Activated T-helper 2 cell treated with anti-CD3 and anti-CD28 coated beads, Interferon-gamma antibody, Interleukin-2, Interleukin-4, amounts not matched to agents 10 μg/mL and 5 μg/mL and 100 μg/mL, durations not matched to agents 14 hours and 24 hours and 36 hours (primary cell): ENCODE measurements at regions not wholly inside any gene's neighbourhood (a gene's known extent, or its start where the extent isn't known, plus 50 kb on each side); places are given as distances from the start of the nearest gene placed in this dataset.

ENCODE experiments used
- DNase-seq: peaks from one replicate; pipeline ENCODE4 v3.0.0; 2021; ENCODE audit warnings: low spot score
- H3K27ac Mint-ChIP-seq: one replicate; pipeline ENCODE4 v1.8.0; 2021; ENCODE audit warnings: mixed read lengths
- H3K27me3 Mint-ChIP-seq: one replicate; pipeline ENCODE4 v1.8.0; 2021; ENCODE audit warnings: low read depth, mixed read lengths
- H3K36me3 Mint-ChIP-seq: one replicate; pipeline ENCODE4 v1.8.0; 2021; ENCODE audit warnings: low read depth, mixed read lengths
- H3K4me1 Mint-ChIP-seq: one replicate; pipeline ENCODE4 v1.8.0; 2021; ENCODE audit warnings: low read depth, mixed read lengths
- H3K4me3 Mint-ChIP-seq: one replicate; pipeline ENCODE4 v1.8.0; 2021; ENCODE audit warnings: low read depth, mild to moderate bottlenecking, moderate library complexity, mixed read lengths
- H3K9me3 Mint-ChIP-seq: one replicate; pipeline ENCODE4 v1.8.0; 2021; ENCODE audit warnings: mixed read lengths
- intact Hi-C: fragments of 100-400 bp; cut with micrococcal nuclease; formaldehyde crosslinking; loops from one replicate; pipeline ENCODE4 v1.15.1; 2023

DNA sequence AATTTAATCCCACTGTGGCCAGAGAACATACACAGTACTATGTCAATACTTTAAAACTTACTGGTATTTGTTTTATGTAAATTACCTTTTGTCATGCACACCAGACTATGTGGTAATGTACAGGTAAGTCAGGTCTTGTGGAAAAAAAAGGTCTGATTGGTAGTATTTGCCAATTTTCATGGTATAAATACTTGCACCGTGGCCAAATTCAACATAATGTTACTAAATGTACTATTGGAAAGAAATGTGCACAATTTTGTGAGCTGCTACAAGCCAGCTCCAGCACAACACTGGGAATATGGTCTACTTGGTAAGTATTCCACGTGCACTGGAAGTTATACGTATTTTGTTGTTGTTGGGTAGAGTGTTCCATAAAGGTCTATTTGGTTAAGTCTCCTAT lies 392.5 kb downstream of the RPS24 start:
- H3K4me1 Mint-ChIP-seq: no peaks in the 10 kb centered on the region

DNA sequence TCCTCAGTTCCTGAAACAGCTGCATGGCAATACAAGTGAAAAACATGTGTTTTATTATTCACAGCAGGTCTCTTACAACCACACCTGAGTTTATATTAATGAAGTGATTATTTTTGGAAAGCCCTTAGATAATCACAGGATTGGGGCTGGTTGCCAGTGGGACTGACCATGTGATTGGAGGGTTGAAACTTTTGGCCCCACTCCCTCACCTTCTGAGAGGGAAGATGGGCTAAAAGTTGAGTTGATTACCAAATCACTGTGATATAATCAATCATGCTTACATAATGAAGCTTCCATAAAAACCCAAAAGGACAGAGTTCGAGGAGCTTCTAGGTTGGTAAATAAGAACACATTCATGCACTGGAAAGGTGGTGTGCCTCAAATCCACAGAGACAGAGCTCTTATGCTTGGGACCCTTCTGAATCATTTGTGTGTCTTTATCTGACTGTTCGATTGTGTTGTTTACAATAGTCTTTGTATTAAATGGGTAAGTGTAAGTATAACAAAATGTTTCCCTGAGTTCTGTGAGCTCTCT lies 393.9 kb downstream of the RPS24 start:
- Mint-ChIP-seq H3K27ac (no peak overlapping the region), H3K27me3 (peaks cover 32% of the 10 kb centered on the region), H3K36me3 (no peaks in the 10 kb centered on the region), H3K4me1 (no peaks in the 10 kb centered on the region), H3K4me3 (no peak overlapping the region), H3K9me3 (no peaks in the 10 kb centered on the region)
- intact Hi-C loops: loop anchor here (10.0 kb wide), 1 partner anchor 767 kb away; no protein-coding TSS in a partner anchor
- no peak for DNase-seq

More for the DNA sequence above, 392.5 kb downstream of the RPS24 start:
- H3K36me3 Mint-ChIP-seq: no peaks in the 10 kb centered on the region
- no peak overlapping the region for H3K27ac Mint-ChIP-seq
- H3K27me3 Mint-ChIP-seq: peaks cover 25% of the 10 kb centered on the region
- H3K4me3 Mint-ChIP-seq: no peak overlapping the region
- DNase-seq: no peak
- intact Hi-C loops: loop anchor here (10.0 kb wide), 1 partner anchor 769 kb away; no protein-coding TSS in a partner anchor
- H3K9me3 Mint-ChIP-seq: no peaks in the 10 kb centered on the region

DNA sequence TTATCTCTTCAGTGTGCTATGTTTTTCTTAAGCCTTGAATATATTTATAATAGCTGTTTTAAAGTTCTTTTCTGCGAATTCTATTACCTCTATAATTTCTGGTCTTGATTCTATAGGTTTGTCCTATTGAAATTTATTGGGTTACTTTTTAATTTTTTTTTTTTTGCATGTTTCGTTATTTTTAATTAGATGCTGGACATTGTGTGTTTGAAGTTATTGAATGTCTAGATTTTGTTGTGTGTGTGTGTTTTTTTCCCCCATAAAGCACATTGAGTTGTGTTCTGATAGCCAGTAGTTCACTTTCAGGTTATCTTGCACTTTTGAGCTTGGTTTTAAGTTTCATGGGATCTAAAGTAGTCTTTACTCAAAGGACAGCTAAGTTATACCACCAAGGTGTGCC lies 394.9 kb downstream of the RPS24 start:
- intact Hi-C loops: loop anchor here (10.0 kb wide), 1 partner anchor 766 kb away; no protein-coding TSS in a partner anchor
- no peaks in the 10 kb centered on the region for H3K36me3 Mint-ChIP-seq
- H3K4me3 Mint-ChIP-seq: no peak overlapping the region
- no peaks in the 10 kb centered on the region for H3K4me1 Mint-ChIP-seq
- DNase-seq: no peak
- H3K27me3 Mint-ChIP-seq: peaks cover 32% of the 10 kb centered on the region
- no peaks in the 10 kb centered on the region for H3K9me3 Mint-ChIP-seq
- H3K27ac Mint-ChIP-seq: no peak overlapping the region

DNA sequence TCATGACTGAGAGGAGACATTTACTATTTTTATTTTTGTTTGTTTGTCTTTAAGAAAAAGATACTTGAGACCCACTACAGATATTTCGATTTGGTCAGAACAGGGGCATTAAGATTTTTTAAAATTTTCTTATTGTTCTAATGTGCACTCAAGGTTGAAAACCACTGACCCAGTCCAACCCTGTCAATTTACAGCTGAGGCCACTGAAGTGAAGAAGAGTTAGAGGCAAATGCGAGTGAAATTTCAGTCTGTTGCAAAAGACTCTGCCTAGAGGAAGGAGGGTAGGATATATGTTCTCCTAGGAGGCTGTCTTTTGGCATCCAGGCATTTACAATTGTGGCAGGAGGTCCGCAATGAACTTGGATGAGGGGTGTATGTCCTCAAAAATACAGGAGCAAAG lies 396.3 kb downstream of the RPS24 start:
- H3K4me1 Mint-ChIP-seq: no peaks in the 10 kb centered on the region
- no peak overlapping the region for H3K4me3 Mint-ChIP-seq
- intact Hi-C loops: loop anchor here (10.0 kb wide), 1 partner anchor 765 kb away; no protein-coding TSS in a partner anchor
- H3K36me3 Mint-ChIP-seq: no peaks in the 10 kb centered on the region
- H3K9me3 Mint-ChIP-seq: no peaks in the 10 kb centered on the region
- no peak for DNase-seq
- H3K27me3 Mint-ChIP-seq: peaks cover 32% of the 10 kb centered on the region
- H3K27ac Mint-ChIP-seq: no peak overlapping the region

DNA sequence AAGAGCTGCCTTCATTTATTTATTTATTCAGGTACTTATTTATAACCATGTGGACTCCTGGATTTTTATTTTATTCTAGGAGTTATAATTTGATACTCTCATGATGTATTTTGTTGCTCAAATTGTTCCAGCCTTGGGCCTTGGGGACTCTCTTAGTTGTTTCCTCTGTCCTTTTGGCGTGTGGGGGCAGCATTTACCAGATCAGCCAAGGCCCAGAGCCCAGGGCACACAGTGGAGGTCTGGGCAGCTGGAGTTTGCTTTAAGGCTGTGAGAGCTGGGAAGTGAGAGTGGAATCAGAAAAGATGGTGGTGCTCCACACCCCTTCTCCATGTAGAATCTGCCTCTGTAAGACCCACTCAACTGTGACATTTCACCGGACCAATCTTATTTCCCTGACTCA lies 398.9 kb downstream of the RPS24 start:
- DNase-seq: no peak
- Mint-ChIP-seq H3K4me3 (no peak overlapping the region), H3K27ac (no peak overlapping the region), H3K9me3 (no peaks in the 10 kb centered on the region), H3K36me3 (no peaks in the 10 kb centered on the region), H3K27me3 (peaks cover 22% of the 10 kb centered on the region), H3K4me1 (no peaks in the 10 kb centered on the region)
- intact Hi-C loops: no loop called here

DNA sequence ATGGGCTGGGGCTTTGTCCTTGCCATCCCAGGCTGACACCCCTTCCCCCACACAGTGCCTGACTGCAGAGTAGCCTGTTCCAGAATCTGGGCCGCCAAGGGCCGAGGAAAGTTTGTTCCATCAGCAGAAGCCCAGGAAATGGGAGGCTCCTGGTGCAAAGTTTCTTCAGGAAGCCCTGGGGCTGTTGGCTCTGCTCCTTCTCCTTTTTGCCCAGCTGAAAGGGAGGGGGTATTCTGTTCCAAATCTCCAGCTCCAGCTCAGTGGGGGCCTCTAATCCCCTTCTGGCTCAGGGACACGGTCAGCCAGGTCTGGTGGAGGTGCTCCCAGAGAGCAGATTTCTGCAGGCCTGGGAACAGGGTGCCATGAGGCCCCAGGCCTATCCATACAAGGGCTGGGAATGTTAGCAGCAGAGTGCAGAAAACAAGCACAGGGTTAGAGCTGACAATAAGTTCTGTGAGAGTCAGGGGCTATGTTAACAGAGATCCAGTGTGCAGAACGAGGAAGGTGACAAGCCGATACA lies 399.5 kb downstream of the RPS24 start:
- intact Hi-C loops: no loop called here
- H3K27ac Mint-ChIP-seq: no peak overlapping the region
- H3K27me3 Mint-ChIP-seq: peaks cover 17% of the 10 kb centered on the region
- no peaks in the 10 kb centered on the region for H3K9me3 Mint-ChIP-seq
- no peaks in the 10 kb centered on the region for H3K4me1 Mint-ChIP-seq
- DNase-seq: no peak
- no peaks in the 10 kb centered on the region for H3K36me3 Mint-ChIP-seq
- H3K4me3 Mint-ChIP-seq: no peak overlapping the region

DNA sequence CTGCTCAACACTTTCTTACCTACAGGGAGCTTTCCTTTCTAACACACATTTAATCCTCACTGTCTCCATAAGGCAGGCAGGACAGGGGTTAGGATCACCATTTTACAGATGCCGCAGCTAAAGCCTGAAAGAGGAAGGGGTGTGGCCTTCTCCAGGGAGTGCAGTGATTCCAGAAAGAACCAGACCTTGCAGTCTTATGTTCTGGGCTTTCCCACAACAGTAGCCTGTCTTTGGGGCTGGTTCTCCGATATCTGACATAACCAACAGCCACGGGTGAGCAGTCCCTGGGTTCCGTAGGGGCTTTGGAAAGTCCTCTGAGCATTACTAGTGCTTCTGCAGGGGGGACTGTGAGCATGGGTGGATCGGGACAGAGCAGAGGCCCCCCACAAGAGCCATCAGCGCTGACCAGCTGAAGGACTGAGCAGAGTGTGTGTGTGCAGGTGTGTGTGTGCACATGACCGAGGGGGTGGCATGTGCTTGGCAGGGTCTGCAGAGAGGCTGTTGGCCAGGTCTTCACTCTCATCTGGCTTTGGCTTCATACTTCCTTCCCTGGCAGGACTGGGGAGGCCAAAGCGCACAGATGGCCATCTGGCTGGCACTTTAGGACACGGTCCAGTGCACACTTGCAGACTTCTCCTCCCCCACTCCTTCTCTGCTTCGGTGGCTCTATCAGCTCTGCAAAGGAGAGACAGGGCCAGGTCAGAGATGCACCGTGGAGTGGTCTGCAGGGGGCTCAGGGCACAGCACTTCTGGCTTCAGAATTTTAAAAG lies 400.3 kb downstream of the RPS24 start:
- no peak overlapping the region for H3K27ac Mint-ChIP-seq
- DNase-seq: no peak
- H3K36me3 Mint-ChIP-seq: no peaks in the 10 kb centered on the region
- H3K4me3 Mint-ChIP-seq: no peak overlapping the region
- H3K27me3 Mint-ChIP-seq: peaks cover 14% of the 10 kb centered on the region
- H3K4me1 Mint-ChIP-seq: no peaks in the 10 kb centered on the region
- intact Hi-C loops: no loop called here
- no peaks in the 10 kb centered on the region for H3K9me3 Mint-ChIP-seq

DNA sequence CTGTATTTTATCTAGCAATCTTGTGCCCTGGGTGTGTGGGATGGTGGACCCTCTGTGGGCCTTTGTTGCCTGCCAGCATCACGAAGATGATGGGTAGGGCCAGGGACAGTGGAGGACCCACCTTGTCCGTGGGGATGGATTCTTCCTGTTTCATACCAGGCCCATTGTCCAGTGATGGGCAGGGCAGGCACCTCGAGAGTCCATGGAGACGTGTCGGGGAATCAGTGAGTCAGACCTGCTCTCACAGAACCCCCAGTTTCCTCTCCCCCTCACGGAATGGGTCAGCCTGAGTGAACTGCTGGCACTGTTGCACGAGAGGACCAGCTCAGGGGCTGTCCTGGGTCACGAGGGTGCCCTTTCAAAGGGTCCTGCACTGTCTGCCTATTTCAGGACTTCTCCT lies 401.2 kb downstream of the RPS24 start:
- H3K4me3 Mint-ChIP-seq: no peak overlapping the region
- no peaks in the 10 kb centered on the region for H3K4me1 Mint-ChIP-seq
- no peak for DNase-seq
- intact Hi-C loops: no loop called here
- H3K36me3 Mint-ChIP-seq: no peaks in the 10 kb centered on the region
- peaks cover 9% of the 10 kb centered on the region for H3K27me3 Mint-ChIP-seq
- no peak overlapping the region for H3K27ac Mint-ChIP-seq
- H3K9me3 Mint-ChIP-seq: no peaks in the 10 kb centered on the region

DNA sequence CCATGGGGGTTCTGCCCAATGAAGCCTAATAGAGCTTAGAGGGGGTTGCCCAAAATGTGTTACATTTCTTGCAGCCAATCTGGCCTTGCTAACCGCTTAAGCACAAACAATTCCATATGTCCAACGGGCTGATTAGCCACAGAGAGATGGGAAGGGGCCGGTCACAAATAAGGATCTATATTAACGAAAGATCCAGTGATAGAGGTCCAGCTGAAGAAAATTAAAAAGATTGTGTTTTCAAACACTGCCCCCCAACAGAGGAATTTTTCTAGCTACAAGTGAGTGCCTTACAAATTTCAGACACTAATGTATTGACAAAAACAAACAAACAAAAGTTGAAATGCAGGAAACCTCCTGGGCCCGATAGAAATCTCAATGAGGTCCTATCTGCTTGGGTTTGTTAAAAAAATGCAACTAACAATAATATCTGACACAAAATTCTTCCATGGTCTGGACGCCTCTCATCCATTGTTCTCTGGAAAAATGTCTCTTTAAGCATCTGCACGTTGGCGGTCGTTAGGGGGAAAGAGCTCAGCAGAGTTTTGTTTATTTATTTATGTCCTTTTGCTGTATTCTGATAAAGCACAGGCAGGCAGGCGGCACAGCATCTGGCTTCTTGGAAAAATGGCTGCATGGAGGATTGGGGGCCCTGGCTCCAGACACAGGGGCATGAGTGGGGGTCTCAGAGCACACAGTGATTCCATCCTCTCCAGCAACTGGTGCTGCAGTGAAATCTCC lies 402.0 kb downstream of the RPS24 start:
- Mint-ChIP-seq H3K4me1 (no peaks in the 10 kb centered on the region), H3K27me3 (peaks cover 9% of the 10 kb centered on the region), H3K4me3 (no peak overlapping the region), H3K9me3 (no peaks in the 10 kb centered on the region), H3K36me3 (no peaks in the 10 kb centered on the region), H3K27ac (no peak overlapping the region)
- intact Hi-C loops: no loop called here
- no peak for DNase-seq

DNA sequence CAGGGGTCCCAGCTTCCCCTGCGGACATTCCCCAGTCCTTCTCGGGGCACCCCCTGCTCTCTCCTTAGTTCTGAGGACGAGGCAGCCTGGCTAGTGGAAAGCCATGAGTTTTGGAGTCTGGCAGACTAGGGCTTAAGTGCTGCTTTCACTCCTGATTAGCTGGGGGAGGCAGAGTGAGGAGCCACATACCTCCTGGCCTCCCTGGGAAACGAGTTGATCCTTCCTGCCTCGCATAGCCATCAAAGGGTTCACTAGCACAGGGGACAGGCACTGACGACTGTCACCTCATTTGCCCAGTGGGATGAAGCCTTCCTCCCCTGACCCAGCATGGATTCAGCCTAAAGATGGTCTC lies 402.5 kb downstream of the RPS24 start:
- no peak for DNase-seq
- Mint-ChIP-seq H3K36me3 (no peaks in the 10 kb centered on the region), H3K27me3 (peaks cover 7% of the 10 kb centered on the region), H3K4me1 (no peaks in the 10 kb centered on the region), H3K4me3 (no peak overlapping the region), H3K27ac (no peak overlapping the region), H3K9me3 (no peaks in the 10 kb centered on the region)
- intact Hi-C loops: no loop called here

DNA sequence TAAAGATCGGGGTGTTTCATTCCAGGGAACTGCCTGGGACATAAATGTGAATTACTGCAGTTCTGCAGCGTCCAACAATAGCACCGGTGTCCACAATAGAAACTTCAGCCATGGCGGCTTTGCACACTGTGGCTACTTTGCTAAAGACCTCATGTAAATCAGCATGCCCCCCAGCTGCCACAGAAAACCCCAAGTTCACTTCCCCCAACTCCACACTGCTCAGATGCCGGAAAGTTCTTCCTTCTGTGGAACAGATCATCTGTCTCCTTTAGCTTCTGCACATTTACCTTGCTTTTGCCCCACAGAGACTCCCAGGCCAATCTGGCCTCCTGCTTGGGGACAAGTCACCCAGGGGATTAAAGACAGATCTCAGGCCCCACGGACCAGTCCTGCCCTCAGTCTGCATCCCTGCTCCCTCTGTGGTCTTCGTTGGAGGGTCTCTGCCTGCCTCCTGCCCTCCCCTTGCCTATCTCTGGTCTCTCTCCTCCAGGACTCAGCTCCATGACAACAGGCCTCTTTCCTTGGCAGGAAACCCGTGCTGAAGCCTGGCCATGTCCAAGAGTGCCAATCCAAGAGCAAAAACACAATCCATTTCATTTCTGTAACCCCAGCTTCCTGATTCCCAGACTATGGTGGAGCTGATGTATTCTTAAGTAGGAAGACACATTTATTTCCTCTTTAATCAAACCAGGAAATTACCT lies 403.2 kb downstream of the RPS24 start:
- Mint-ChIP-seq H3K4me1 (no peaks in the 10 kb centered on the region), H3K27ac (no peak overlapping the region), H3K27me3 (peaks cover 3% of the 10 kb centered on the region), H3K9me3 (no peaks in the 10 kb centered on the region), H3K4me3 (no peak overlapping the region), H3K36me3 (no peaks in the 10 kb centered on the region)
- intact Hi-C loops: no loop called here
- no peak for DNase-seq

DNA sequence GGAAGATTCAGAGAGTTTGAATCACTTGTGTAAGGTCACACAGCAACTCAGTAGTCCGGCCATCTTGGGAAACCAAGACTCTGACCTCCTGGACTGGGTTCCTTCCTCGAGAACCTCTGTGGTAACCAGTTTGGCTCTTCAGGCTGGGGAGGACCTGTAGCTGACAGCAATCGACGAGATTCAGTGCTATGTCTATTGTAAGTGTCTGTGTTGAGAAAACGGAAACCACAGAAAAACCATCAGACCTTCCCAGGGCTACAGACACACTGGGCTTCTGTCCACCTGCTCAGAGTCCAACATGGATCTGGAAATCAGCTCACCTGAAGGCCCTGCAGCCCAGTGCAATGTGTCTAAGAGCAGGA lies 403.7 kb downstream of the RPS24 start:
- intact Hi-C loops: no loop called here
- Mint-ChIP-seq H3K27me3 (no peaks in the 10 kb centered on the region), H3K4me1 (no peaks in the 10 kb centered on the region), H3K36me3 (no peaks in the 10 kb centered on the region), H3K27ac (no peak overlapping the region), H3K9me3 (no peaks in the 10 kb centered on the region), H3K4me3 (no peak overlapping the region)
- no peak for DNase-seq
